HG03432 (cell line): ENCODE measurements at regions not wholly inside any gene's neighbourhood (a gene's known extent, or its start where the extent isn't known, plus 50 kb on each side); places are given as distances from the start of the nearest gene placed in this dataset.

Experiments used
- ATAC-seq: cut with Tn5 transposase; IDR thresholded peaks from one replicate; pipeline ENCODE4 v1.9.1; 2021; ENCODE audit warnings: mild to moderate bottlenecking, moderate library complexity; ENCODE audit not compliant: unreplicated experiment

GRCh38 chr6:156087487-156087886 is 631.8 kb upstream of the NOX3 start:
- ATAC-seq: no peak

GRCh38 chr6:156082012-156082411 is 626.4 kb upstream of the NOX3 start:
- no peak for ATAC-seq

- no peak for ATAC-seq
Measured at GRCh38 chr6:156080371-156080770, 624.7 kb upstream of the NOX3 start.

GRCh38 chr6:156068881-156069280 is 613.2 kb upstream of the NOX3 start:
- ATAC-seq: no peak

GRCh38 chr6:156065849-156066248 is 610.2 kb upstream of the NOX3 start:
- no peak for ATAC-seq

- ATAC-seq: no peak
Measured at GRCh38 chr6:156062091-156062563, 606.5 kb upstream of the NOX3 start.

GRCh38 chr6:156061465-156061864 is 605.8 kb upstream of the NOX3 start:
- ATAC-seq: no peak

GRCh38 chr6:156060013-156060412 is 604.4 kb upstream of the NOX3 start:
- no peak for ATAC-seq

GRCh38 chr6:156058356-156058755 is 602.7 kb upstream of the NOX3 start:
- no peak for ATAC-seq

- no peak for ATAC-seq
Measured at GRCh38 chr6:156057869-156058268, 602.2 kb upstream of the NOX3 start.

- ATAC-seq: no peak
Measured at GRCh38 chr6:156056085-156056484, 600.4 kb upstream of the NOX3 start.

- no peak for ATAC-seq
Measured at GRCh38 chr6:156053626-156054025, 598.0 kb upstream of the NOX3 start.

- ATAC-seq: no peak
Measured at GRCh38 chr6:156046841-156047449, 591.3 kb upstream of the NOX3 start.

- no peak for ATAC-seq
Measured at GRCh38 chr6:156046268-156046665, 590.6 kb upstream of the NOX3 start.

- ATAC-seq: no peak
Measured at GRCh38 chr6:156045401-156046267, 590.0 kb upstream of the NOX3 start.

- ATAC-seq: no peak
Measured at GRCh38 chr6:156033598-156033997, 578.0 kb upstream of the NOX3 start.

- no peak for ATAC-seq
Measured at GRCh38 chr6:156031516-156031915, 575.9 kb upstream of the NOX3 start.

- no peak for ATAC-seq
Measured at GRCh38 chr6:156030053-156030452, 574.4 kb upstream of the NOX3 start.

GRCh38 chr6:156029286-156029985 is 573.8 kb upstream of the NOX3 start:
- no peak for ATAC-seq

GRCh38 chr6:156028335-156029131 is 572.9 kb upstream of the NOX3 start:
- no peak for ATAC-seq

- no peak for ATAC-seq
Measured at GRCh38 chr6:156027248-156027626, 571.6 kb upstream of the NOX3 start.
